ENCODE measurements at regions not wholly inside any gene's neighbourhood (a gene's known extent, or its start where the extent isn't known, plus 50 kb on each side); places are given as distances from the start of the nearest gene placed in this dataset.

DNA sequence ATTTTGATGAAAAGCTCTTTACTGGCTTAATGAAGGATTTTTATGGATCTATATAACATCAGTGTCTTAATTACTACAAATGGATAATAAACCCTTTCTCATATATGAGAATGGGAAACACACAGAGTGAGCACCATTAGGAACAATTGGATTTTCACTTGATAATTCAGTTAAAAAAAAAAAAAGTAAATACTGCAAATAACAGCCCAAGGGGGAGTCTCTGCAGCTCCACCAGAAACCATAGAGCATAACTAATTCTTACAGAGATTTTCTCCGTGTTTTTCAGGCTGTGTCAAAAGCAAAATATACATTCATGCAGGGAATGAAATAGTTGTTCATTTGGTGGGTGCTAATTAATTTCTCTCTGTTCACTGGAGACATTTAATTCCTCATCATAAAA lies 125.3 kb downstream of the EBLN2 start:
- DNase-seq: no peak
- Histone ChIP-seq H3K4me2 (ENCODE audit: low read length) (no peak overlapping the region), H3K9ac (ENCODE audit: low read length) (no peak overlapping the region), H3K27me3 (ENCODE audit: insufficient read depth, low read length) (no peaks in the 10 kb centered on the region), H2BK5ac (ENCODE audit: low read depth, low read length, poor library complexity) (no peak overlapping the region), H3K4ac (ENCODE audit: low read depth, low read length) (no peak overlapping the region), H3K14ac (ENCODE audit: low read length) (no peak overlapping the region), H3K9me3 (ENCODE audit: insufficient read depth, low read depth, low read length) (no peaks in the 10 kb centered on the region), H2AK5ac (ENCODE audit: low read length) (no peak overlapping the region), H4K12ac (ENCODE audit: low read depth, low read length) (no peak overlapping the region), H3K4me3 (ENCODE audit: low read depth, low read length) (no peak overlapping the region), H3K36me3 (ENCODE audit: control insufficient read depth in 1 of 2, insufficient read depth in 2 of 2, low read length in 2 of 2) (no peaks in the 10 kb centered on the region), H3K27ac (ENCODE audit: low read depth, low read length) (no peak overlapping the region), H2AFZ (ENCODE audit: insufficient read depth, low read length, poor library complexity) (no peak overlapping the region), H4K8ac (ENCODE audit: low read depth, low read length) (no peak overlapping the region), H2BK12ac (ENCODE audit: low read length) (no peak overlapping the region), H3K79me2 (ENCODE audit: control insufficient read depth, insufficient read depth, low read length, poor library complexity) (no peaks in the 10 kb centered on the region), H3K18ac (ENCODE audit: low read length) (no peak overlapping the region), H2BK120ac (ENCODE audit: insufficient read depth, low read length, poor library complexity) (no peak overlapping the region), H3K4me1 (ENCODE audit: control insufficient read depth in 1 of 2, insufficient read depth in 2 of 2, low read length in 2 of 2) (no peaks in the 10 kb centered on the region), H3K79me1 (ENCODE audit: low read length) (no peaks in the 10 kb centered on the region), H4K91ac (ENCODE audit: low read depth, low read length) (no peak overlapping the region), H3K23ac (ENCODE audit: low read length) (no peak overlapping the region)
- no CpG with 5 or more reads among the region's 1 CpG for WGBS (ENCODE audit: extremely low coverage, insufficient coverage, insufficient read length)

DNA sequence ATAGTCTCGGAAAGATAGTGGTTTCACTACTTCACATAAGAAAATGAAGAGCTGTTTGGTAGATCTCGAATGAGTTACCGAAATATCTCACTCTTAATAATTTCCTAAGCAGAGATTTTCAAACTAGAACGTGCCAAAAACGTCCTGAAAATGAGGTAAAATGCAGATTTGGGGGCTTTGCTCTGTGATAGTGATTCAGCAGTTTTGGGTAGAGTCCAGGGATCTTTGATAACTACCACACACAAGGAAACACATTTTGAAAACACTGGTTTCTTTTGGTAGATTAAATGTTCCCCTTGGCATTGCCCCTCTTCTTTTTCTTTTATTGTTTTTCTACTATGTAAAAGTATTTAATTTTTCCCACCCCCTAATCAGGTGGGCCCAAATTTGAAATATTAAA lies 125.9 kb downstream of the EBLN2 start:
- Histone ChIP-seq H4K8ac (ENCODE audit: low read depth, low read length) (no peak overlapping the region), H3K14ac (ENCODE audit: low read length) (no peak overlapping the region), H2BK5ac (ENCODE audit: low read depth, low read length, poor library complexity) (no peak overlapping the region), H4K12ac (ENCODE audit: low read depth, low read length) (no peak overlapping the region), H3K79me2 (ENCODE audit: control insufficient read depth, insufficient read depth, low read length, poor library complexity) (no peaks in the 10 kb centered on the region), H3K4ac (ENCODE audit: low read depth, low read length) (no peak overlapping the region), H2BK12ac (ENCODE audit: low read length) (no peak overlapping the region), H3K27ac (ENCODE audit: low read depth, low read length) (no peak overlapping the region), H2BK120ac (ENCODE audit: insufficient read depth, low read length, poor library complexity) (no peak overlapping the region), H3K79me1 (ENCODE audit: low read length) (no peaks in the 10 kb centered on the region), H3K18ac (ENCODE audit: low read length) (no peak overlapping the region), H2AFZ (ENCODE audit: insufficient read depth, low read length, poor library complexity) (no peak overlapping the region), H3K9ac (ENCODE audit: low read length) (no peak overlapping the region), H3K36me3 (ENCODE audit: control insufficient read depth in 1 of 2, insufficient read depth in 2 of 2, low read length in 2 of 2) (no peaks in the 10 kb centered on the region), H3K4me3 (ENCODE audit: low read depth, low read length) (no peak overlapping the region), H3K4me1 (ENCODE audit: control insufficient read depth in 1 of 2, insufficient read depth in 2 of 2, low read length in 2 of 2) (no peaks in the 10 kb centered on the region), H4K91ac (ENCODE audit: low read depth, low read length) (no peak overlapping the region), H3K4me2 (ENCODE audit: low read length) (no peak overlapping the region), H3K27me3 (ENCODE audit: insufficient read depth, low read length) (no peaks in the 10 kb centered on the region), H3K23ac (ENCODE audit: low read length) (no peak overlapping the region), H3K9me3 (ENCODE audit: insufficient read depth, low read depth, low read length) (no peaks in the 10 kb centered on the region), H2AK5ac (ENCODE audit: low read length) (no peak overlapping the region)
- no peak for DNase-seq
- WGBS (ENCODE audit: extremely low coverage, insufficient coverage, insufficient read length): no CpG with 5 or more reads among the region's 5 CpGs

DNA sequence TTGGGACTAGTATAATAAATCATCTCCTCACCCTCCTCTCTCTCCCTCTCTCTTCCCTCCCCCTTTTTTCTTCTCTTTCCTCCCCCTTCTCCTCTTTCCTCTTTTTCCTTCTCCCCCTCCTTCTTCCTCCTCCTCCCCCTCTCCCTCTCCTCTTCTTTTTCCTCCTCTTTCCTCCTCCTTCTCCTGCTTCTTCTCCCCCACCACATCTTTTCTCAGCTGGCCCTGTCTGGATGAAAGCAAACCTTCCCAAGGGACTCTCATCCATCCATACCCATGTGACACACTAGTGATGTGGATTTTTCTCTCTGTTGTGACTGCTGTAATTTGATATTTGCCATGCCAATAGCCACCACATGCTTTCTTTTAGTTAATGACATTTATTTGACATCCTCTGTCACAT lies 127.2 kb downstream of the EBLN2 start:
- Histone ChIP-seq H2BK5ac (ENCODE audit: low read depth, low read length, poor library complexity) (no peak overlapping the region), H3K79me1 (ENCODE audit: low read length) (no peaks in the 10 kb centered on the region), H4K91ac (ENCODE audit: low read depth, low read length) (no peak overlapping the region)

DNA sequence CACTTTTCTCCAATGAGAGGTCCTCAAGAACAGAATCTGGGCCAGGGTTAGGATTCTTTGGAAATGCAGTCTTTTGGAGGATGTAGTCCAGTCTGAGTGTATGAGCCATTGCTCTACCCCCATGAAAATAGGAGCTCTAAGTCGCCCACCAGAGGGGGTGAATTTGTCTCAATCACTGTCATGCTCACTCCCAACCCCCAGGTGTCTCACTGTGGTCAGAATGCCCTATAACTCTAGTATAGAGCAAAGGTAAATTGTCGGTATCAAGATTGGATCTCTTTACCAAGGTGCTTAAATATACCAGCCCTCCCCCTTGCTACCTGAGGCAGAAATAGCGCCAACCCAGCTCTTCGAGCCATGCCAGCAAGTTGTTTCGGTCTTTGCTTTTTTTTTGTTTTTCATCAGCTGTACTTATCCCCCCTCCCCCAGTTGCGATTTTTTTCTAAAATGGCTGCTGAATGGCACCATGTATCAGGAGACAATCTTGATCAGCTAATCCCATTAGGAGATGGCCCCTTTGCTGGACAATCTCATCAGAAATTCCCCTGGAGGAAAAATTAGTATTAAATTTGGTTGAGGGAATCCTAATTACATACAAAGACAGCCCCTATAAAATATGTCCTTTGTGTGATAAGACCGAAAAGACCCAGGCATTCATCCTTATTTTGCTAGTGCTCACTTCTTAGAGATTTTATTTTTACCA lies 130.7 kb downstream of the EBLN2 start:
- no peaks in the 10 kb centered on the region for H3K27me3 ChIP-seq (ENCODE audit: insufficient read depth, low read length)
- WGBS (ENCODE audit: extremely low coverage, insufficient coverage, insufficient read length): no CpG with 5 or more reads among the region's 7 CpGs
- no peak overlapping the region for H3K18ac ChIP-seq (ENCODE audit: low read length)
- no peaks in the 10 kb centered on the region for H3K36me3 ChIP-seq (ENCODE audit: control insufficient read depth in 1 of 2, insufficient read depth in 2 of 2, low read length in 2 of 2)
- H3K4me3 ChIP-seq (ENCODE audit: low read depth, low read length): no peak overlapping the region
- no peak overlapping the region for H3K9ac ChIP-seq (ENCODE audit: low read length)
- H3K27ac ChIP-seq (ENCODE audit: low read depth, low read length): no peak overlapping the region
- no peak overlapping the region for H2BK5ac ChIP-seq (ENCODE audit: low read depth, low read length, poor library complexity)
- no peaks in the 10 kb centered on the region for H3K4me1 ChIP-seq (ENCODE audit: control insufficient read depth in 1 of 2, insufficient read depth in 2 of 2, low read length in 2 of 2)
- no peak overlapping the region for H3K4ac ChIP-seq (ENCODE audit: low read depth, low read length)
- H3K79me1 ChIP-seq (ENCODE audit: low read length): no peaks in the 10 kb centered on the region
- no peak overlapping the region for H2BK120ac ChIP-seq (ENCODE audit: insufficient read depth, low read length, poor library complexity)
- no peak overlapping the region for H3K23ac ChIP-seq (ENCODE audit: low read length)
- H3K14ac ChIP-seq (ENCODE audit: low read length): no peak overlapping the region
- no peak overlapping the region for H4K91ac ChIP-seq (ENCODE audit: low read depth, low read length)
- no peak for DNase-seq
- H2AK5ac ChIP-seq (ENCODE audit: low read length): no peak overlapping the region
- H4K12ac ChIP-seq (ENCODE audit: low read depth, low read length): no peak overlapping the region
- no peak overlapping the region for H4K8ac ChIP-seq (ENCODE audit: low read depth, low read length)
- no peaks in the 10 kb centered on the region for H3K79me2 ChIP-seq (ENCODE audit: control insufficient read depth, insufficient read depth, low read length, poor library complexity)
- no peak overlapping the region for H2BK12ac ChIP-seq (ENCODE audit: low read length)
- H2AFZ ChIP-seq (ENCODE audit: insufficient read depth, low read length, poor library complexity): no peak overlapping the region
- H3K9me3 ChIP-seq (ENCODE audit: insufficient read depth, low read depth, low read length): no peaks in the 10 kb centered on the region
- H3K4me2 ChIP-seq (ENCODE audit: low read length): no peak overlapping the region

More for the DNA sequence above, 127.2 kb downstream of the EBLN2 start:
- Histone ChIP-seq H2BK12ac (ENCODE audit: low read length) (no peak overlapping the region), H3K4ac (ENCODE audit: low read depth, low read length) (no peak overlapping the region), H3K23ac (ENCODE audit: low read length) (no peak overlapping the region), H3K4me2 (ENCODE audit: low read length) (no peak overlapping the region), H3K27me3 (ENCODE audit: insufficient read depth, low read length) (no peaks in the 10 kb centered on the region), H3K9ac (ENCODE audit: low read length) (no peak overlapping the region), H4K8ac (ENCODE audit: low read depth, low read length) (no peak overlapping the region), H2BK120ac (ENCODE audit: insufficient read depth, low read length, poor library complexity) (no peak overlapping the region), H2AFZ (ENCODE audit: insufficient read depth, low read length, poor library complexity) (no peak overlapping the region), H3K4me3 (ENCODE audit: low read depth, low read length) (no peak overlapping the region), H2AK5ac (ENCODE audit: low read length) (no peak overlapping the region), H3K4me1 (ENCODE audit: control insufficient read depth in 1 of 2, insufficient read depth in 2 of 2, low read length in 2 of 2) (no peaks in the 10 kb centered on the region), H3K27ac (ENCODE audit: low read depth, low read length) (no peak overlapping the region), H3K18ac (ENCODE audit: low read length) (no peak overlapping the region), H3K9me3 (ENCODE audit: insufficient read depth, low read depth, low read length) (no peaks in the 10 kb centered on the region), H4K12ac (ENCODE audit: low read depth, low read length) (no peak overlapping the region), H3K79me2 (ENCODE audit: control insufficient read depth, insufficient read depth, low read length, poor library complexity) (no peaks in the 10 kb centered on the region), H3K36me3 (ENCODE audit: control insufficient read depth in 1 of 2, insufficient read depth in 2 of 2, low read length in 2 of 2) (no peaks in the 10 kb centered on the region), H3K14ac (ENCODE audit: low read length) (no peak overlapping the region)
- DNase-seq: no peak

All from trophoblast cell (in vitro differentiated cells and primary cell).